T-helper 2 cell (primary cell): ENCODE measurements at regions not wholly inside any gene's neighbourhood (a gene's known extent, or its start where the extent isn't known, plus 50 kb on each side); places are given as distances from the start of the nearest gene placed in this dataset.

Experiments
- DNase-seq, 5 experiments: peaks; one replicate each; pipeline versions ENCODE4 v3.0.0 to v3.0.0-alpha.2; 2012 to 2022

DNA sequence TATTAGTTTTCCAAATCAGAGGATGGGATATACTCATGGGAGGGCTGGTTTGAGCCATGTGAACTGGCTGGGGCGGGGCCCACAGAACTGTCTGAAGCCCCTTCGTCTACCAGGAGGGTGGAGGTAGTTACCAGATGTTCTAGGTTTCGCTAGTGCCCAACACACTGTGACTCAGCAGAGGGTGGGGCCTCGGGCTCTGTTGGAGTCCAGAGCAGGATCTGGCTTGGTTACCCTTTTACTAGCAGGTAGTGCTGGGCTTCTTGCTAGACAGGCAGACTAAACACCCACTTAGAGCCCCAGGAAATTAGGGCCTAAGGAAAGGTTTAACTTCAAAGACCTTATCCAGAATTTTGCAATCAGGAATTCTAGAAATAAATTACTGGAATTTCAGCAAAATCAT is 56.2 kb upstream of the CHRDL1 start:
- DNase-seq, result no peak

- peak in 1 of 5 experiments; percentile 30 for DNase-seq
Observed at GRCh38 chrX:110847334-110847733, 51.7 kb upstream of the CHRDL1 start.

GRCh38 chrX:110846071-110846470 is 50.5 kb upstream of the CHRDL1 start:
- no peak for DNase-seq
